HepG2 (cell line): ENCODE measurements at regions not wholly inside any gene's neighbourhood (a gene's known extent, or its start where the extent isn't known, plus 50 kb on each side); places are given as distances from the start of the nearest gene placed in this dataset.

Experiments used
- ATAC-seq: fragments of 200-7000 bp; cut with Tn5 transposase; 3 replicates; pipeline ENCODE4 v1.9.1; 2020; ENCODE audit warnings: mild to moderate bottlenecking, moderate library complexity
- BruUV-seq: library from RNA; stranded (reverse); fragments of 400-500 nt; replicated peaks from 2 replicates; lab custom pipeline; 2021; lab: Mats Ljungman, UMichigan
- CTCF ChIA-PET: fragments of 300-600 bp; formaldehyde crosslinking; extraction: SDS; loops from one replicate; lab custom pipeline; 2021; ENCODE audit warnings: low total read pairs, inconsistent platforms, low intra/inter-chr PET ratio; lab: Yijun Ruan, JAX
- POLR2A ChIA-PET: fragments of 350-600 bp; sonication (Branson Sonifier 250); formaldehyde crosslinking; loops from one replicate; lab custom pipeline; 2020; ENCODE audit warnings: antibody characterized with exemption, inconsistent platforms; lab: Yijun Ruan, JAX
- DNase-seq: peaks from one replicate; pipeline ENCODE4 v3.0.0-alpha.2; 2015; ENCODE audit warnings: low spot score
- FAIRE-seq: peaks from 3 replicates; lab custom pipeline; 2011; peaks lifted over from hg19 to GRCh38; lab: Jason Lieb, UNC
- H2AFZ ChIP-seq: one replicate; pipeline ENCODE4 v1.6.1; 2011; ENCODE audit warnings: low read length, inconsistent platforms
- H3K27ac ChIP-seq: fragments of 300-600 bp; 3 replicates; pipeline ENCODE4 v1.8.0; 2011; ENCODE audit warnings: mixed run types, mild to moderate bottlenecking, mixed read lengths, low read length, inconsistent platforms; ENCODE audit not compliant: insufficient read depth; ENCODE audit errors: extremely low read length
- H3K27me3 ChIP-seq, 2 experiments: fragments of 200-600 bp in 1 of 2; 2 replicates in 1 of 2; 3 replicates in 1 of 2; pipeline versions ENCODE4 v1.6.0 to v1.8.0; 2011; ENCODE audit warnings: low read length in 2 of 2, mild to moderate bottlenecking in 2 of 2, moderate library complexity in 2 of 2, inconsistent platforms in 1 of 2; ENCODE audit not compliant: insufficient read depth in 2 of 2, control insufficient read depth in 1 of 2
- H3K36me3 ChIP-seq, 2 experiments: fragments of 200-600 bp in 1 of 2; replicated peaks in 1 of 2; 2 replicates in 1 of 2; 3 replicates in 1 of 2; pipeline versions ENCODE4 v1.5.1 to v1.8.0; 2011; ENCODE audit warnings: low read length in 2 of 2, inconsistent platforms in 1 of 2; ENCODE audit not compliant: insufficient read depth in 2 of 2, control insufficient read depth in 1 of 2
- H3K4me1 ChIP-seq: 2 replicates; pipeline ENCODE4 v1.5.1; 2012; ENCODE audit warnings: low read length, inconsistent platforms; ENCODE audit not compliant: insufficient read depth
- H3K4me2 ChIP-seq: 2 replicates; pipeline ENCODE4 v1.6.0; 2011; ENCODE audit warnings: low read depth, low read length, inconsistent platforms
- H3K4me3 ChIP-seq, 3 experiments: fragments of 200-600 bp in 1 of 3; sonication (generic), shearing (Covaris generic) in 1 of 3; replicated peaks in 1 of 3; 2 replicates each; pipeline ENCODE4 v1.5.1; 2011 to 2016; ENCODE audit warnings: low read length in 3 of 3, inconsistent platforms in 2 of 3, low read depth in 2 of 3, mild to moderate bottlenecking in 2 of 3, control low read depth in 1 of 3, mixed read lengths in 1 of 3; ENCODE audit not compliant: insufficient read depth in 1 of 3
- H3K79me2 ChIP-seq: one replicate; pipeline ENCODE4 v1.6.1; 2011; ENCODE audit warnings: low read length, inconsistent platforms; ENCODE audit not compliant: insufficient read depth
- H3K9ac ChIP-seq: 2 replicates; pipeline ENCODE4 v1.6.0; 2011; ENCODE audit warnings: mild to moderate bottlenecking, low read depth, low read length, inconsistent platforms; ENCODE audit not compliant: insufficient read depth
- H3K9me3 ChIP-seq: 2 replicates; pipeline ENCODE4 v1.5.1; 2012; ENCODE audit warnings: mild to moderate bottlenecking, low read length
- H4K20me1 ChIP-seq: 2 replicates; pipeline ENCODE4 v1.6.0; 2011; ENCODE audit warnings: inconsistent platforms, mild to moderate bottlenecking, low read length, moderate library complexity; ENCODE audit not compliant: insufficient read depth
- ELF3 ChIP-seq: IDR thresholded peaks from 2 replicates; pipeline ENCODE4 v1.6.1; 2016; ENCODE audit warnings: missing genetic modification reagents, missing compliant biosample characterization
- FOXC1 ChIP-seq: sonication (generic); formaldehyde crosslinking; IDR thresholded peaks from 2 replicates; pipeline ENCODE4 v1.8.0; 2022; ENCODE audit warnings: mild to moderate bottlenecking, missing genetic modification reagents, borderline replicate concordance
- HHEX ChIP-seq: IDR thresholded peaks from 2 replicates; pipeline ENCODE4 v1.6.1; 2016; ENCODE audit warnings: control low read depth
- HMGXB4 ChIP-seq, 2 experiments: sonication (generic) in 1 of 2; formaldehyde crosslinking in 1 of 2; IDR thresholded peaks; 2 replicates each; pipeline versions ENCODE4 v1.4.0 to v1.6.1; 2018 to 2020; ENCODE audit warnings: missing genetic modification reagents in 2 of 2, borderline replicate concordance in 1 of 2, low read depth in 1 of 2, mild to moderate bottlenecking in 1 of 2, missing biosample characterization in 1 of 2
- LBX2 ChIP-seq: sonication (generic); formaldehyde crosslinking; IDR thresholded peaks from 2 replicates; pipeline ENCODE4 v1.5.0; 2020; ENCODE audit warnings: missing genetic modification reagents, mild to moderate bottlenecking, borderline replicate concordance
- SIN3A ChIP-seq: IDR thresholded peaks from 2 replicates; pipeline ENCODE4 v1.6.1; 2011; ENCODE audit warnings: low read depth, mild to moderate bottlenecking, control low read depth, low read length, borderline replicate concordance
- SKI ChIP-seq: fragments of 450-650 bp; IDR thresholded peaks from one replicate; pipeline ENCODE4 v1.6.1; 2018; ENCODE audit warnings: mild to moderate bottlenecking; ENCODE audit not compliant: partially characterized antibody
- SP1 ChIP-seq, 2 experiments: fragments of 450-650 bp in 1 of 2; sonication (generic) in 1 of 2; formaldehyde crosslinking in 1 of 2; IDR thresholded peaks; 2 replicates each; pipeline versions ENCODE4 v1.4.0 to v1.6.1; 2016 to 2020; ENCODE audit warnings: missing genetic modification reagents in 1 of 2
- ZNF225 ChIP-seq: sonication (generic); formaldehyde crosslinking; IDR thresholded peaks from 2 replicates; pipeline ENCODE4 v1.4.0; 2020; ENCODE audit warnings: mild to moderate bottlenecking, missing genetic modification reagents
- ZNF570 ChIP-seq: sonication (generic); formaldehyde crosslinking; IDR thresholded peaks from 2 replicates; pipeline ENCODE4 v1.4.0; 2020; ENCODE audit warnings: mild to moderate bottlenecking, missing genetic modification reagents, borderline replicate concordance
- WGBS: methylation state at CpG from one replicate; pipeline ENCODE4 v1.1.6; 2017; ENCODE audit warnings: low lambda C conversion rate; 5-methylcytosine and 5-hydroxymethylcytosine counted together
- in situ Hi-C: cut with HindIII; loops from 2 replicates; pipeline ENCODE4 v1.10.0; 2017; ENCODE audit warnings: low pct_unique_long_range_greater_than_20kb; ENCODE audit not compliant: extremely low pct_ligation_motif_present
- intact Hi-C: fragments of 100-400 bp; cut with micrococcal nuclease; formaldehyde crosslinking; loops from one replicate; pipeline ENCODE4 v1.10.0; 2022; ENCODE audit not compliant: unreplicated experiment
- TF ChIP-seq, protein P1 (sequence below): sonication (generic); formaldehyde crosslinking; IDR thresholded peaks from 2 replicates; pipeline ENCODE4 v1.4.0; 2020; ENCODE audit warnings: missing genetic modification reagents

- TF ChIP-seq, protein P1, sequence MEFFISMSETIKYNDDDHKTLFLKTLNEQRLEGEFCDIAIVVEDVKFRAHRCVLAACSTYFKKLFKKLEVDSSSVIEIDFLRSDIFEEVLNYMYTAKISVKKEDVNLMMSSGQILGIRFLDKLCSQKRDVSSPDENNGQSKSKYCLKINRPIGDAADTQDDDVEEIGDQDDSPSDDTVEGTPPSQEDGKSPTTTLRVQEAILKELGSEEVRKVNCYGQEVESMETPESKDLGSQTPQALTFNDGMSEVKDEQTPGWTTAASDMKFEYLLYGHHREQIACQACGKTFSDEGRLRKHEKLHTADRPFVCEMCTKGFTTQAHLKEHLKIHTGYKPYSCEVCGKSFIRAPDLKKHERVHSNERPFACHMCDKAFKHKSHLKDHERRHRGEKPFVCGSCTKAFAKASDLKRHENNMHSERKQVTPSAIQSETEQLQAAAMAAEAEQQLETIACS (CRISPR knock-in tag), result no peak
- TF ChIP-seq SIN3A, result no peak
- TF ChIP-seq LBX2, result no peak
- no peak for TF ChIP-seq ZNF225
- TF ChIP-seq ZNF570 (CRISPR knock-in tag), result no peak
- no peak for TF ChIP-seq ELF3
- no peak for TF ChIP-seq HMGXB4 (CRISPR knock-in tag; IDR thresholded peaks at IDR 0.05; ENCODE audit: borderline replicate concordance in 1 of 2, low read depth in 1 of 2)
These were observed 1704.8 kb upstream of the PIK3C3 start (continued) for GRCh38 chr18:40250236-40250635.

GRCh38 chr18:40249390-40250080 lies 1705.5 kb upstream of the PIK3C3 start:
- intact Hi-C loops, result no loop called here
- FAIRE-seq, result no peak
- no peak for TF ChIP-seq FOXC1 (CRISPR knock-in tag)
- TF ChIP-seq SKI, result no peak
- TF ChIP-seq HHEX, result no peak
- no peak for TF ChIP-seq SP1 (IDR thresholded peaks at IDR 0.05)
- TF ChIP-seq SP1 (CRISPR knock-in tag; IDR thresholded peaks at IDR 0.05), result no peak

More at GRCh38 chr18:40249390-40250080, 1705.5 kb upstream of the PIK3C3 start:
- BruUV-seq, result no TSS peak
- CTCF ChIA-PET, result no interaction called here
- Histone ChIP-seq H3K9me3 (no peaks in the 10 kb centered on the region), H3K27me3 (no peaks in the 10 kb centered on the region; a peak in 1 of 5 replicates), H2AFZ (no peak overlapping the region), H3K9ac (no peak overlapping the region), H3K79me2 (no peaks in the 10 kb centered on the region), H3K4me1 (no peaks in the 10 kb centered on the region), H4K20me1 (no peaks in the 10 kb centered on the region), H3K27ac (no peak overlapping the region), H3K36me3 (no peaks in the 10 kb centered on the region), H3K4me3 (no peak overlapping the region), H3K4me2 (no peak overlapping the region)
- POLR2A ChIA-PET, result no interaction called here
- no peak for DNase-seq
- WGBS, result 1% methylated on average over 3 of the region's 3 CpGs
- ATAC-seq, result no peak
- in situ Hi-C loops, result no loop called here
